SU-DHL-6 (cell line): ENCODE measurements at regions not wholly inside any gene's neighbourhood (a gene's known extent, or its start where the extent isn't known, plus 50 kb on each side); places are given as distances from the start of the nearest gene placed in this dataset.

Experiments used
- CTCF ChIP-seq: fragments of 200-600 bp; sonication (generic); IDR thresholded peaks from one replicate; pipeline ENCODE4 v1.5.1; 2017; ENCODE audit warnings: antibody characterized with exemption, mild to moderate bottlenecking, low read length, moderate library complexity; ENCODE audit not compliant: insufficient read depth, poor library complexity, severe bottlenecking
- EZH2phosphoT487 ChIP-seq: fragments of 200-600 bp; sonication (generic), shearing (Covaris generic); conservative IDR thresholded peaks from 2 replicates; pipeline ENCODE4 v1.6.1; 2018; ENCODE audit warnings: mild to moderate bottlenecking, antibody characterized with exemption, low read length, moderate library complexity, mixed read lengths

- TF ChIP-seq EZH2phosphoT487: no peak
- no peak for TF ChIP-seq CTCF
Measured at GRCh38 chr2:142827170-142827569, 50.3 kb upstream of the KYNU start.
